ENCODE measurements at regions not wholly inside any gene's neighbourhood (a gene's known extent, or its start where the extent isn't known, plus 50 kb on each side); places are given as distances from the start of the nearest gene placed in this dataset.

DNA sequence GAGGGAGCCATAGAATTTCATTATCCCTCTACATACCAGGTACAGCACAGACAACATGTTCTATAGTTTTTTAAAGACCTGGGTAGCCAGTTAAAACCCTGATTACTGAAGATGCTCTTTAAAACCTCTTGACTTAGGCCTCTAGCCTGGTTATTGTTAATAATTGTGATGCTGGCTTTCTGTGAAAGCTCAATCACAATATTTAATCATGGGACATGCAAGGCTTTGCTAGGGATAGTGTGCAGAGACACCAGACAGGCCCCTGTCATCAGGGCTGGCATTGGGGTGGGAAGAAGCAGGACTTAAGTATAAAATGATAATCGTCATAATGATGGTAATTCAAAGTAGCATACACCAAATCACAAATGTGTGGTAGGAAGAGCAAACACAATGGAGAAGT lies 274.4 kb downstream of the PTBP2 start:
- no peak for DNase-seq (ENCODE audit: low read depth)

DNA sequence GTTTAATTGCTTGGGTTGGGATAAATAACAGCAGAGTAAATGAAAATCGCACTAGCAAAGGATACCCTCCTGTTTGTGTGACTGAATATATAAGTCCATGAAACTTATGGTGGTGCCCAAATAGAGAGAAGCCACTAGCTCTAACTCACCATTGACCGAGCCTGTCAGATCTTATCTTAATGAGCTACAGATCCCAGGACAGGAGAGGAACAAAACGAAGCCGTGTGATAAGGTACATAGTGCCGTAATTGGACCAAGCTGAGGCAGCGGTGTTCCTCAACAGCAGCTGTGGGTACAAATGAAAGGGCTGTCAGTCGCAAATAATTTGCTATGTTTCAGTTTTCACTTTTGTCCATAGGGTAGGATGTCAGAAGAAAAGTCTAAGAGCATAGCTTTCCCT lies 276.1 kb downstream of the PTBP2 start:
- no peak for DNase-seq (ENCODE audit: low read depth)

DNA sequence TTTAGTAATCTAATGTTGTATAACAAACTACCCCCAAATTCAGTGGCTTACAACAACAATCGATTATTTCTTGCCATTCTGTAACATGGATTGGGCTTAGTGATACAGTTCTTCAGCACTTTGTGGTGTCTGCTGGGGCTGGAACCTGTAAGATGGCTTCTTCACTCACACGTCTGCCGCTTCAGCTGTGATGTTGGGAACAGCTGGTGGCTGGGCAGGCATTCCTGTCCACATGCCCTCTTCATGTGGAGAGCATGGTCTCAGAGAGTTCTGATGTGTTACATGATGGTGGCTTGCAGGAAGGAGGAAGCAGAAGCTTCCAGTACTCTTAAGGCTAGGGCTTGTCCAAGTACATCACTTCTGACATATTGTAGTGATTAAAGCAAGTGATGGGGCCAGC lies 276.9 kb downstream of the PTBP2 start:
- no peak for DNase-seq (ENCODE audit: low read depth)

DNA sequence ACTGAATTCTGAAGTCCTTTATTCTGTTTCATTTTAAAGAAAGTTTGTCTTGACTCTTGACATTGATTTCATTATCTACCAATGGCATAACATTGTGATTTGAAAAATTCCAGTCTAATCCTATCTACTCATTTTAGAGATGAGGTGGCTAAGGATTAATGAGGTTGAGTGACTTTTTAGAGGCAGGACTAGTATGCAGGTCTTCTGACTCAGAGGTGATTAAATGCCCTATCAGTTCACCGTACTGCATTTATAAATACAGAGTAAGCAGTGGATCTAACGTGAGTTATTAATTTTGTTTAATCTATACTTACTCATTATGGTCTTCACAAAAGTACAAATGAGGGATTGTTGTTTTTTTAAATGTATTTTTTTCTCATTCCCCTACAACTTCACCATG lies 277.6 kb downstream of the PTBP2 start:
- no peak for DNase-seq (ENCODE audit: low read depth)

DNA sequence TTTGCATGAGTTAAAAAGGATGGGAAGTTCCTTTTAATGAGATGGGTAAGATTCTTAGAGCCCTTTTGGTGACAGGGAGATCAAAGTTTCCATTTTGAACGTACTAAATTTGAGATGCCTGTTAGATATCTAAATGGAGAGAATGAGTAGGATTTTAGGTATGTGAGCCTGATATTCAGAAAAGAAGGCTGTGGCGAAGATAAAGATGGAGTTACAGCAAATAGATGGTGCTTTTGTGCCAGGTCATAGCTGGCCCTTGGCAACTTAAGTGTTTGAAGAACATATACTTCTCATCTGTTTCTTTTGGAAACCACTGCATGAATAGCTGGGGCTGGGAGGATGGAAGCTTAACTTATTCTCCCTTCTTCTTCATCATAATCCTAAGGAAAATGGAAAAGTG lies 282.5 kb downstream of the PTBP2 start:
- no peak for DNase-seq (ENCODE audit: low read depth)

DNA sequence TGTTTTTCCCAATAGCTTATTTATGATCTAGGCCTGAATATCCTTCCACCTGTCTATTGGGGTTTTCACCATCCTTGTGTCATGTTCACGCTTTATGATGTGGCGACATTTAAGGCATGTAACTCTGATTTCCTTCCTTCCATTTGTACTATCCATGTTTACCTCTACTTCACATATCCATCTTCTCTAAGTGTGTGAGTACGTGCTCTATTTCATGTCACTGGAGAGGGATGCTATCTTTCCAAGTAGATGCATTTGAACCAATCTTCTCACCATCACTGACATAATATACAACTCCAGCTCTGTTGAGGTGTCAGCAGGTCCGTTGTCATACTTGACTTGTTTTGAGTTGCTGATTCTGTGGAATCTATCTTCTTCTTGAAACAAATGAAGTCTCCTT lies 283.2 kb downstream of the PTBP2 start:
- no peak for DNase-seq (ENCODE audit: low read depth)

DNA sequence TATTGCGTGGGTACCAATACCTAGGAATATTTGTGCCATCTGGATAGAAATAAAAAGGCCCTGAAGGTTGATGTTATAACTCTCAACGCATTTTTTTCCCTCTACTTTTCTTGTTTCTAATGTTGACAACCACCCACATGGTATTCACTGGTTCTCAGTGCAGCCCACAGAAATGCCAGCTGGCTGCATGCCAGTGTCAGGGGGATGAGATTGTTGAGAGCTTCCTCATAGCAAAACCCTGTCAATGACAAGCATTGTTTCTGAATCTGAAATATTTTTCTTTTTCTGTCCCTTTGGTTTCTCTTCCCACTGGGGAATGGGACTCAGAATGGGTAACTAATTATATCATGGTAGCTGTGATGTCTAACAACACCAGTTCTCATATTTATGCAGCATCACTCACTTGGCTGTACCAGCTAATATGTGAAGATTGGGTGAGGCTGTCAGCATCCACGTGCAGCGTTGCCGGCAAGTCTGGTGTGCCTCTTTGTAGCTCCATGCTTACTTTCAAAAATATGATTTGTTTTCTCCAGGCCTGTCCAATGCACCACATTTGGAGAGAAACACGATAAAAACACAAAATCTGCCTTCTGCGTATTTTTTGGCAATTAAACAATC lies 284.6 kb downstream of the PTBP2 start:
- DNase-seq (ENCODE audit: low read depth), result no peak

DNA sequence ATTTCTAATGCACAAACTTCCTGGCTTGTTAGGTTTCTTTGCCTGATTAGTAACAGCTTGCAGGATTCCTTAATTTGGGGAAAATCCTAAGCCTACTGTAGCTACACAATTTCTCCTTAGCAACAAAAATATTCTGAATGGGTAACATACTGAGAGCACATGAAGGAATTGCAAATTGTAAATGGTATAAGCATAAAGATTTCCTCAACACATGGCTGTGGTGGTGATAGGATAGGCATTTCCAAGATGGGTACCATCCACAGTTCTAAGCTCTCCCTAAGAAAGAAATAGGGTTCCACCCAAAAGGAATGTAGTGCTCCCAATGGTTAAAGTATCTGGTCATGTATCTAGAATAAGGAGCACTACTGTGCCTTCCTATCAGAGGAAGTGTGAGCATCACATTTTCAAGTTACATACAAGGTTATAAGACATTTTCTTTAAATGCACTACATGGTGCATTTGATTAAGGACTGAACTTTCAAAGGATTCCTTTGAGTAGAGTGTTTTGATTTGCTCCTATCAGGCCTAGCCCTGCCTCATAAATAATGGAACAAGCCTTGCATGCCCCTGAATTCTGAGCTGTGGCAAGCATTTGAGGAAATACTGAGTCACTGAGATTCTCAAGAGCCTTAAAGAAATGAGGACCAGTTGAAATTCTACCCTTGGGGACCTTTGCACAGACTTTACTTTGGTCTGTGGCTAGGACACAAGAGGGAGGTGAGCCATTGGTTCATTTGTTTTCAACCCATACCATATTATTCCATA lies 286.4 kb downstream of the PTBP2 start:
- no peak for DNase-seq (ENCODE audit: low read depth)

DNA sequence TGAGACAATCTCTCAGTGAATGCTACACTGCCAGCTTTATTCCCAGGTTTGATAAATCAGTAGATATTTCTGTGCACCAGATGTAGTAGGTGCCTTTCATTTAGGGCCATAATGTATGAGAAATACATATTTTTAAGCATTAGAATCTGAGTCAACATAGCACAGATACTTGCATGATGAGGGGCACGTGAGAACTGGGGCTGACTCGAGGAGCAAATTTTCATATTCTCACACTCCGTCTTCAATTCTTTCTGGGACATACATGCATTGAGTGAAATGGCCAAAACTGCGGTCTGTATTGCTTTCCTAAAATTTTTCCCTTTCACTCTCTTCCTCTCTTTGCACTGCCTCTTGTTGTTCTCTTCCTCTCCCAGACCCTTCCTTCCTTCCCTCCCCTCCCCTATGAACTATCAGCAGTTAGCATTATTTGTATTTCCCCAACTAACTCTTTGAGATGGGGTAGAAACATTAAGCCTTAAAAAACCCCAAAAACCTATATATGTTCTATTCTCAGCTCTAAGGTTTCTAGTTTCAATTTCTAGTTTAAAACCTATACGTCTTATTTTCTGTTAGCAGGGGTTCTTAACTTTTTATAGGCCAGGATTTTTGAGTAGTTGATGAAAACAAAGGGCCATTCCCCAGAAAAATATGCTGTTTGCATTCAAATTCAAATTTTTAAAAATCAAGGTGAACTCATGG lies 289.1 kb downstream of the PTBP2 start:
- no peak for DNase-seq (ENCODE audit: low read depth)

DNA sequence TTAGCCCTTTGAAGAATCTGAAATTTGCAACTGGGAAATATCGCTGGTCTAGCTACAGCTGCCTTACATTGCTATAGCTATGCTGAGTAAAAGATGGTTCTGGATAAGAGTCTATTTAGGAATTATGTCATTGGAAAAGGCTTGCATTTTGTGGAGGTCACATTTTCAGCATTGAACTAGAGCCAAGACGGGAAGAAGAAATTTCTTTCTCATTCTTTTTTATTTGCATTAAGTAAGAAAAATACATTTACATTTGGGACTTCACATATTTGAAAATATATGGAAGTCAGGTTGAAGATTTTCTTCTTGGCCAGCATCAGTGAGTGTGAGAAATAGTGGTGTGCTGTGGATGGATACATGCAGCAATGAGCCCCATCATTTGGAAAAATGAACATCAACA lies 291.6 kb downstream of the PTBP2 start:
- no peak for DNase-seq (ENCODE audit: low read depth)

DNA sequence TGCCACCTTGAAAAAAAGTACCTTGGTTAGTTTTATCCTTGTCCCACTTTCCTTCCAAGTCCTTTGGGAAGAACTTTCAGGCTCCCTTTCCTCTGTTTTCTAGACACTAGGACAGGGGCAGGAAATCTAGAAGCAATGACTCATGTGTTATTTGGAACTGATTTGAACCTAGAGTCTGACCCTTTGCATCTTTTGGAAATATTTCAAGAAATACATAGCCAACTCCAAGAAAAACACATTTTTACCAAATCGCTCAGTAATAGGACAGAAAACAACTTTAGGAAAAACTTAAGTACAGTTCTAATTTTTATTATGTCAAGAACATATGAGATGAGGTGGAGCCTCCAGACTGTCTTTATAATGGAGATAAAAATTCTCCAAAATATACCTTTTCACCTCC lies 292.4 kb downstream of the PTBP2 start:
- no peak for DNase-seq (ENCODE audit: low read depth)

DNA sequence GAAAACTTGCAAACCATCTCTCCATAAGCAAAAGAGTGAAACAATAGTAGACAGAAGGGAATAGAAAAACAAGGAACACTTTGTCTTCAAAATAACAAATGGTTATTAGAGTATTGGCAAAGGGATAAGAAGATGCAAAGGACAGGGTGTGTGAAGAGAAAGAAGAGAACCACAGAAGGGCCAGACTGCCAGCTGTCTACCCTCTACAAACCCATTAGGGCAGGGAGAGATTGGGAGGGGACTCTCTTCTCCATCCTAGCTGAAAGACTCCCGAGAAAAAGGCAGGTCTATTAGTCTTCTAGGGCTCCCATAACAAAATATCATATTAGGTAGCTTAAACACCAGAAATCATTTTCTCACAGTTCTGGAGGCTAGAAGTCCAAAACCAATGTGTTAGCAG lies 292.8 kb downstream of the PTBP2 start:
- DNase-seq (ENCODE audit: low read depth), result no peak

DNA sequence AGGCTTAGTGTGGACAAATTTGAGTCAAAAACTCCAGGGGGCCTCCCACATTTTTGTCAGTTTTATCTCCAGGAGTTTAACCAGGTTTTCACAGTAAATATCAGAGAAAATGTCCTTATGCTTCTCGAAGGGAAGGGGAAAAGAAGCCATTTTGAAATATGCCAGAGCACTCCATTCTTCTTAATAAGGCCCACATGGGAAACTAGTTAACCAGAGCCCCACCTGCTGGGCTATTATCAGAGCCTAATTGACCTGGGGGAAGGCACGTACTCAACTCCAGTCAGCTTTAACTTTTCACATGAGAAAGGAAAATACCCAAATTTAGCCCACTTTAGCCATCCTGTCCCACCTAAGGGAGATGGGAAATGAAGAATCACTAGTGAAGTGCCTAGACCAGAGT lies 296.3 kb downstream of the PTBP2 start:
- no peak for DNase-seq (ENCODE audit: low read depth)
